Upper lobe of left lung (tissue), 6 donors: ENCODE measurements at regions not wholly inside any gene's neighbourhood (a gene's known extent, or its start where the extent isn't known, plus 50 kb on each side); places are given as distances from the start of the nearest gene placed in this dataset.
"Not testable (repeated sequence)": the region's sequence is repeated elsewhere in the genome, so short reads cannot be mapped to it uniquely, and the experiment has no call there.

Experiments used
- ATAC-seq, 2 donors: fragments of 200-7000 bp; cut with Tn5 transposase; one replicate each; pipeline ENCODE4 v1.9.1; 2022; ENCODE audit warnings: mild to moderate bottlenecking in 2 of 2, moderate library complexity in 2 of 2; ENCODE audit not compliant: low FRiP score in 2 of 2
- DNase-seq, 2 donors: peaks; one replicate each; pipeline ENCODE4 v3.0.0-alpha.2; 2019 to 2020
- H3K27ac ChIP-seq, 4 donors: fragments of 200-600 bp; sonication (generic); one replicate each; pipeline ENCODE4 v1.5.1; 2016 to 2019
- H3K27me3 ChIP-seq, 4 donors: fragments of 200-600 bp; sonication (generic); one replicate each; pipeline ENCODE4 v1.5.1; 2017 to 2019
- H3K36me3 ChIP-seq, 4 donors: fragments of 200-600 bp; sonication (generic); one replicate each; pipeline ENCODE4 v1.5.1; 2016 to 2019
- H3K4me1 ChIP-seq, 4 donors: fragments of 200-600 bp; sonication (generic); one replicate each; pipeline ENCODE4 v1.5.1; 2018 to 2019
- H3K4me3 ChIP-seq, 4 donors: fragments of 200-600 bp; sonication (generic); one replicate each; pipeline ENCODE4 v1.5.1; 2017 to 2019; ENCODE audit warnings: mild to moderate bottlenecking in 2 of 4, moderate library complexity in 1 of 4
- H3K9me3 ChIP-seq, 4 donors: fragments of 200-600 bp; sonication (generic); one replicate each; pipeline ENCODE4 v1.5.1; 2018 to 2019
- EP300 ChIP-seq, 4 donors: sonication (generic); formaldehyde crosslinking; IDR thresholded peaks; one replicate each; pipeline ENCODE4 v1.5.1; 2017; ENCODE audit warnings: antibody characterized with exemption in 4 of 4, control low read depth in 2 of 4
- POLR2A ChIP-seq, 4 donors: fragments of 450-650 bp; IDR thresholded peaks; one replicate each; pipeline ENCODE4 v1.5.1; 2016 to 2017; ENCODE audit warnings: antibody characterized with exemption in 4 of 4, mild to moderate bottlenecking in 2 of 4
- POLR2AphosphoS5 ChIP-seq, 2 donors: sonication (generic); formaldehyde crosslinking; IDR thresholded peaks; one replicate each; pipeline ENCODE4 v1.5.1; 2017; ENCODE audit warnings: antibody characterized with exemption in 2 of 2
- WGBS, 2 donors: methylation state at CpG; one replicate each; pipeline ENCODE4 v1.1.5; 2017 to 2018; 5-methylcytosine and 5-hydroxymethylcytosine counted together
- TF ChIP-seq, protein P1 (sequence below), 6 experiments: fragments of 450-650 bp in 4 of 6; fragments of 200-600 bp in 2 of 6; sonication (generic) in 2 of 6; IDR thresholded peaks; one replicate each; pipeline ENCODE4 v1.5.1; 2016 to 2019; ENCODE audit warnings: antibody characterized with exemption in 6 of 6
- donor health status: DM: no; HTN: no; CAD: no; lungs with moderate emphysema.
- donor health status: DM: no; HTN: yes; CAD: no; lungs with severe emphysema.

DNA sequence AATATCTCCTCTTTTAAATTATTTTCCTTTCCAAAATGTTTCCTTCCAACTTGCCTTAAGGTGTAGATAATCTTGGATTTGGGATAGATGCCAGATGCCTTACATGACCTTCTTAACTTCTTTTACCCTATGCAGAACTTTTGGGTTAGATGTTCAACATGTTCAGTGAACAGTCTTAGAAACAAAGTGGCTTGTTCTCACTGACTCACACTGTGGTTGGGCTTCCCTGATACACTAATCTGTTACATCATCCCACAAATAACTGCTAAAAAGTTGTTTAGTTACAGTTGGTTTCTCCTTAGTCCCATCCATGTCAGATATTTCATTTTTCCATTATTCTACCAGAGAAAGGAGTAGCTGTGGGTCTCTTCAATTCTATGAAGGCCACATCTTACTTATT, 2638.2 kb downstream of the PCDH9 start:
- H3K4me3 ChIP-seq: no peak overlapping the region
- TF ChIP-seq, protein P1, sequence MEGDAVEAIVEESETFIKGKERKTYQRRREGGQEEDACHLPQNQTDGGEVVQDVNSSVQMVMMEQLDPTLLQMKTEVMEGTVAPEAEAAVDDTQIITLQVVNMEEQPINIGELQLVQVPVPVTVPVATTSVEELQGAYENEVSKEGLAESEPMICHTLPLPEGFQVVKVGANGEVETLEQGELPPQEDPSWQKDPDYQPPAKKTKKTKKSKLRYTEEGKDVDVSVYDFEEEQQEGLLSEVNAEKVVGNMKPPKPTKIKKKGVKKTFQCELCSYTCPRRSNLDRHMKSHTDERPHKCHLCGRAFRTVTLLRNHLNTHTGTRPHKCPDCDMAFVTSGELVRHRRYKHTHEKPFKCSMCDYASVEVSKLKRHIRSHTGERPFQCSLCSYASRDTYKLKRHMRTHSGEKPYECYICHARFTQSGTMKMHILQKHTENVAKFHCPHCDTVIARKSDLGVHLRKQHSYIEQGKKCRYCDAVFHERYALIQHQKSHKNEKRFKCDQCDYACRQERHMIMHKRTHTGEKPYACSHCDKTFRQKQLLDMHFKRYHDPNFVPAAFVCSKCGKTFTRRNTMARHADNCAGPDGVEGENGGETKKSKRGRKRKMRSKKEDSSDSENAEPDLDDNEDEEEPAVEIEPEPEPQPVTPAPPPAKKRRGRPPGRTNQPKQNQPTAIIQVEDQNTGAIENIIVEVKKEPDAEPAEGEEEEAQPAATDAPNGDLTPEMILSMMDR (IDR thresholded peaks at IDR 0.05): no peak
- no peak for TF ChIP-seq EP300 (IDR thresholded peaks at IDR 0.05)
- no peak for TF ChIP-seq POLR2AphosphoS5 (IDR thresholded peaks at IDR 0.05)
- no peak for TF ChIP-seq POLR2A (IDR thresholded peaks at IDR 0.05)
- no peaks in the 10 kb centered on the region for H3K4me1 ChIP-seq
- ATAC-seq (no peak), DNase-seq (no peak)
- H3K36me3 ChIP-seq: no peaks in the 10 kb centered on the region
- no peak overlapping the region for H3K27ac ChIP-seq
- H3K27me3 ChIP-seq: no peaks in the 10 kb centered on the region
- no peaks in the 10 kb centered on the region for H3K9me3 ChIP-seq

DNA sequence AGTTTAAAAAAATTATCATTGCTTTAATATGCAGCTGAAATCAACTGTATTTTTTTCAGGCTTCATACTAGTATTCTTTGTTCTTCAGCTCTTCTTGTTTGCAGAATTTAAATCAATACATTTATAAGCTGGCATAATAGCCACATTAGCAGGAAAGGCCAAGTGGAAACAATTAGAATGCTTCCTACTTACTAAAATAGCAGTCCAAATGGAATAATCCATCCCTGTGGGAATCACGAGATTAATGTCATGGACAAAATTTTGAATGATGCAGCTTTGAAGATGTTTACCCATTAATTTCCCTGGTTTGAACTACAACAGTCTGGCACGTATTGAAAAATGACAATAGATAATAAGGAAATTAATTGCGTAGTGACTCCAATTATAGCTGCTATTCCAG, 2650.8 kb downstream of the PCDH9 start:
- no peak for DNase-seq
- H3K4me1 ChIP-seq: no peaks in the 10 kb centered on the region
- no peak for ATAC-seq
- 65 to 72% methylated on average over 3 of the region's 3 CpGs for WGBS, 2 donors
- no peak for TF ChIP-seq POLR2AphosphoS5 (IDR thresholded peaks at IDR 0.05)
- TF ChIP-seq, protein P1 (IDR thresholded peaks at IDR 0.05): no peak
- TF ChIP-seq POLR2A (IDR thresholded peaks at IDR 0.05): no peak
- TF ChIP-seq EP300 (IDR thresholded peaks at IDR 0.05): no peak
- H3K27me3 ChIP-seq: no peaks in the 10 kb centered on the region
- H3K9me3 ChIP-seq: no peaks in the 10 kb centered on the region
- no peak overlapping the region for H3K4me3 ChIP-seq
- H3K36me3 ChIP-seq: no peaks in the 10 kb centered on the region
- no peak overlapping the region for H3K27ac ChIP-seq

DNA sequence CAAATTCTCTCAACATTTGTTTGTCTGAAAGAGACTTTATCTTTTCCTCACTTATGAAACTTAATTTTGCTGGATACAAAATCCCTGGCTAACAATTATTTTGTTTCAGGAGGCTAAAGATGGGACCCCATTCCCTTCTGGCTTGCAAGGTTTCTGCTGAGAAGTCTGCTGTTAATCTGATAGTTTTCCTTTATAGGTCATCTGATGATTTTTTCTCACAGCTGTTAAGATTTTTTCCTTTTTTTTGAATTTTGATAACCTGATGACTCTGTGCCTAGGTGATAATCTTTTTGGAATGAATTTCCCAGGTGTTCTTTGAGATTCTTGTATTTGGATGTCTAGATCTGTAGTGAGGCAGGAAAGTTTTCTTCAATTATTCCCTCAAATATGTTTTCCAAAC, 2661.4 kb downstream of the PCDH9 start:
- ATAC-seq (no peak), DNase-seq (no peak)
- TF ChIP-seq POLR2AphosphoS5 (IDR thresholded peaks at IDR 0.05): no peak
- TF ChIP-seq, protein P1 (IDR thresholded peaks at IDR 0.05): no peak
- TF ChIP-seq POLR2A (IDR thresholded peaks at IDR 0.05): no peak
- TF ChIP-seq EP300 (IDR thresholded peaks at IDR 0.05): no peak
- Histone ChIP-seq H3K9me3 (peaks cover 0 to 10% (median 0%) of the 10 kb centered on the region in 4 donors), H3K27me3 (no peaks in the 10 kb centered on the region), H3K4me3 (no peak overlapping the region), H3K36me3 (no peaks in the 10 kb centered on the region), H3K27ac (no peak overlapping the region), H3K4me1 (no peaks in the 10 kb centered on the region)

DNA sequence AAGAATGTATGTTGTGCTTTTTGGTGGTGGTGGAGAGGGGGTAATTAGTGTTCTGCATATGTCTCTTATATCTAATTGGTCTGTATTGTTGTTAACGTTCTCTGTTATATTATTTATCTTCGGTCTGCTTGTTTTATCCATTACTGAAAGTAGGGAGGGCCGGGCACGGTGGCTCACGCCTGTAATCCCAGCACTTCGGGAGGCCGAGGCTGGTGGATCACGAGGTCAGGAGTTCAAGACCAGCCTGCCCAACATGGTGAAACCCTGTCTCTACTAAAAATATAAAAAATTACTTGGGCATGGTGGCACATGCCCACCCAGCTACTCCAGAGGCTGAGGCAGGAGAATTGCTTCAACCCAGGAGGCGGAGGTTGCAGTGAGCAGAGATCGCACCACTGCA, 2672.1 kb downstream of the PCDH9 start:
- H3K4me3 ChIP-seq, H3K27ac ChIP-seq, H3K9me3 ChIP-seq, H3K27me3 ChIP-seq, H3K36me3 ChIP-seq, ATAC-seq, H3K4me1 ChIP-seq: not testable (repeated sequence)
- 90 to 93% methylated on average over 10 of the region's 10 CpGs for WGBS, 2 donors
- DNase-seq: peak in 1 of 2 donors; percentile 25

DNA sequence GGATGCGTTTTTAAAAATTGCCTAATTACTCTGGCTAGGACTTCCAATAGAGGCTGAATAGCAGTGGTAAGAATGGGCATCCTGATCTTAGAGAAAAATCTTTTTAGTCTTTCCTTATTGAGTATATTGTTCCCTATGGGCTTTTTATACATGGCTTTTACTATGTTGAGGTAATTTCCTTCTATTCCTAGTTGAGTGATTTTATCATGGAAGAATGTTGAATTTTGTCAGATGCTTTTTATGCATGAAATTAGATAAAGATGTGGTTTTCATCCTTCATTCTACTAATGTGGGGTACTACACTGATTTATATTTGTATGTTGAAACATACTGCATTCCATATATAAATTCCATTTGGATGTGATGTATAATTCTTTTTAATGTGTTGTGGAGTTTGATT, 2673.8 kb downstream of the PCDH9 start:
- Histone ChIP-seq H3K36me3 (no peaks in the 10 kb centered on the region), H3K9me3 (no peaks in the 10 kb centered on the region), H3K27ac (no peak overlapping the region), H3K27me3 (no peaks in the 10 kb centered on the region), H3K4me1 (no peaks in the 10 kb centered on the region), H3K4me3 (no peak overlapping the region)
- no peak for ATAC-seq
- TF ChIP-seq EP300 (IDR thresholded peaks at IDR 0.05) (no peak), POLR2A (IDR thresholded peaks at IDR 0.05) (no peak), POLR2AphosphoS5 (IDR thresholded peaks at IDR 0.05) (no peak)
- TF ChIP-seq, protein P1 (IDR thresholded peaks at IDR 0.05): no peak
- WGBS, 2 donors: 89 to 90% methylated on average over 1 of the region's 1 CpG
- no peak for DNase-seq
